Superior temporal gyrus (tissue), 1 donor: ENCODE measurements at regions not wholly inside any gene's neighbourhood (a gene's known extent, or its start where the extent isn't known, plus 50 kb on each side); places are given as distances from the start of the nearest gene placed in this dataset.
"Not testable (repeated sequence)": the region's sequence is repeated elsewhere in the genome, so short reads cannot be mapped to it uniquely, and the experiment has no call there.

Experiments
- DNase-seq: peaks from one replicate; pipeline ENCODE4 v3.0.0-alpha.2; 2016; ENCODE audit errors: extremely low spot score

GRCh38 chr21:35401476-35401875 lies 352.4 kb upstream of the RUNX1 start:
- no peak for DNase-seq

GRCh38 chr21:35400233-35400939 lies 351.3 kb upstream of the RUNX1 start:
- peak; percentile 44 for DNase-seq

- DNase-seq, result no peak
Observed at GRCh38 chr21:35399706-35400105, 350.6 kb upstream of the RUNX1 start.

GRCh38 chr21:35399002-35399530 lies 350.0 kb upstream of the RUNX1 start:
- peak; percentile 15 for DNase-seq

GRCh38 chr21:35398346-35398982 lies 349.4 kb upstream of the RUNX1 start:
- no peak for DNase-seq

- no peak for DNase-seq
Observed at GRCh38 chr21:35397781-35398180, 348.7 kb upstream of the RUNX1 start.

- no peak for DNase-seq
Observed at GRCh38 chr21:35396655-35397054, 347.6 kb upstream of the RUNX1 start.

- no peak for DNase-seq
Observed at GRCh38 chr21:35395728-35396127, 346.6 kb upstream of the RUNX1 start.

GRCh38 chr21:35394634-35395369 lies 345.7 kb upstream of the RUNX1 start:
- DNase-seq, result no peak

GRCh38 chr21:35394049-35394448 lies 344.9 kb upstream of the RUNX1 start:
- no peak for DNase-seq

- DNase-seq, result no peak
Observed at GRCh38 chr21:35390013-35390776, 341.1 kb upstream of the RUNX1 start.

GRCh38 chr21:35386491-35387079 lies 337.5 kb upstream of the RUNX1 start:
- no peak for DNase-seq

- no peak for DNase-seq
Observed at GRCh38 chr21:35384375-35384774, 335.3 kb upstream of the RUNX1 start.

GRCh38 chr21:35382696-35383095 lies 333.6 kb upstream of the RUNX1 start:
- no peak for DNase-seq

- no peak for DNase-seq
Observed at GRCh38 chr21:35381743-35382310, 332.7 kb upstream of the RUNX1 start.

GRCh38 chr21:35380304-35380703 lies 331.2 kb upstream of the RUNX1 start:
- not testable (repeated sequence) for DNase-seq

GRCh38 chr21:35378881-35379280 lies 329.8 kb upstream of the RUNX1 start:
- no peak for DNase-seq

- no peak for DNase-seq
Observed at GRCh38 chr21:35377505-35378090, 328.5 kb upstream of the RUNX1 start.

- no peak for DNase-seq
Observed at GRCh38 chr21:35376406-35377135, 327.5 kb upstream of the RUNX1 start.

GRCh38 chr21:35375115-35375514 lies 326.0 kb upstream of the RUNX1 start:
- DNase-seq, result no peak
